Right lobe of liver (tissue), 4 donors: ENCODE measurements at regions not wholly inside any gene's neighbourhood (a gene's known extent, or its start where the extent isn't known, plus 50 kb on each side); places are given as distances from the start of the nearest gene placed in this dataset.

Experiments
- CTCF ChIP-seq, 4 donors: fragments of 200-600 bp in 3 of 4; fragments of 450-650 bp in 1 of 4; IDR thresholded peaks; one replicate each; pipeline versions ENCODE4 v1.5.1 to v1.8.0; 2016 to 2022; ENCODE audit warnings: antibody characterized with exemption in 4 of 4, mild to moderate bottlenecking in 2 of 4
- POLR2A ChIP-seq: fragments of 450-650 bp; IDR thresholded peaks from one replicate; pipeline ENCODE4 v1.6.1; 2017; ENCODE audit warnings: antibody characterized with exemption, mild to moderate bottlenecking
- donor health status: DM: no; HTN: no; CAD: no.
- donor health status: DM: no; HTN: no; CAD: no.
- donor health status: DM: no; HTN: yes; CAD: no.

- TF ChIP-seq CTCF (IDR thresholded peaks at IDR 0.05) (no peak), POLR2A (no peak)
These were observed 78.6 kb upstream of the SYPL1 start for GRCh38 chr7:106190589-106191330.
